K562 (cell line): ENCODE measurements at regions not wholly inside any gene's neighbourhood (a gene's known extent, or its start where the extent isn't known, plus 50 kb on each side); places are given as distances from the start of the nearest gene placed in this dataset.

Experiments used
- ATAC-seq: fragments of 200-7000 bp; cut with Tn5 transposase; 3 replicates; pipeline ENCODE4 v1.9.1; 2020; ENCODE audit warnings: moderate library complexity
- BruUV-seq: library from RNA; stranded (reverse); fragments of 400-500 nt; replicated peaks from 2 replicates; lab custom pipeline; 2021; lab: Mats Ljungman, UMichigan
- CTCF ChIA-PET: fragments of 300-600 bp; formaldehyde crosslinking; extraction: SDS; loops from one replicate; lab custom pipeline; 2021; ENCODE audit warnings: low intra/inter-chr PET ratio; lab: Yijun Ruan, JAX
- POLR2A ChIA-PET: fragments of 300-600, 350-650 bp; sonication (Branson Sonifier 250); formaldehyde crosslinking; extraction: SDS; loops from one replicate; lab custom pipeline; 2021; ENCODE audit warnings: antibody characterized with exemption, inconsistent platforms; lab: Yijun Ruan, JAX
- DNase-seq, 4 experiments: peaks; one replicate each; pipeline versions ENCODE4 v3.0.0 to v3.0.0-alpha.2; 2011 to 2018; ENCODE audit warnings: low spot score in 3 of 4, mixed read lengths in 3 of 4; ENCODE audit errors: extremely low read depth in 1 of 4
- FAIRE-seq: peaks from 2 replicates; lab custom pipeline; 2011; peaks lifted over from hg19 to GRCh38; lab: Jason Lieb, UNC
- H2AFZ ChIP-seq: 2 replicates; pipeline ENCODE4 v1.6.0; 2011; ENCODE audit warnings: low read depth, low read length, control low read depth, inconsistent platforms
- H3K27ac ChIP-seq: fragments of 200-600 bp; 3 replicates; pipeline ENCODE4 v1.8.0; 2011; ENCODE audit warnings: low read depth, mild to moderate bottlenecking, control low read depth, inconsistent platforms, low read length, moderate library complexity, mixed read lengths; ENCODE audit errors: extremely low read depth
- H3K27me3 ChIP-seq, 2 experiments: fragments of 300-600 bp in 1 of 2; 2 replicates in 1 of 2; 3 replicates in 1 of 2; pipeline versions ENCODE4 v1.6.0 to v1.8.0; 2011; ENCODE audit warnings: inconsistent platforms in 2 of 2, low read length in 2 of 2, mild to moderate bottlenecking in 1 of 2, mixed read lengths in 1 of 2, moderate library complexity in 1 of 2; ENCODE audit not compliant: control insufficient read depth in 2 of 2, insufficient read depth in 2 of 2
- H3K36me3 ChIP-seq: fragments of 300-600 bp; 3 replicates; pipeline ENCODE4 v1.8.0; 2011; ENCODE audit warnings: mild to moderate bottlenecking, low read length, inconsistent platforms; ENCODE audit not compliant: control insufficient read depth, insufficient read depth
- H3K4me1 ChIP-seq, 2 experiments: fragments of 200-600 bp in 1 of 2; replicated peaks in 1 of 2; 2 replicates in 1 of 2; 3 replicates in 1 of 2; pipeline versions ENCODE4 v1.5.1 to v1.8.0; 2011; ENCODE audit warnings: inconsistent platforms in 2 of 2, low read length in 2 of 2, mild to moderate bottlenecking in 1 of 2, mixed read lengths in 1 of 2, moderate library complexity in 1 of 2; ENCODE audit not compliant: control insufficient read depth in 2 of 2, insufficient read depth in 2 of 2
- H3K4me2 ChIP-seq: 2 replicates; pipeline ENCODE4 v1.6.1; 2011; ENCODE audit warnings: low read length, control low read depth, inconsistent platforms, mixed read lengths; ENCODE audit not compliant: insufficient read depth
- H3K4me3 ChIP-seq: fragments of 200-600 bp; sonication (generic), shearing (Covaris generic); 2 replicates; pipeline ENCODE4 v1.5.1; 2016; ENCODE audit warnings: control low read depth, inconsistent platforms
- H3K79me2 ChIP-seq: fragments of 200-600 bp; 3 replicates; pipeline ENCODE4 v1.8.0; 2011; ENCODE audit warnings: low read length, inconsistent platforms; ENCODE audit not compliant: control insufficient read depth, insufficient read depth
- H3K9ac ChIP-seq, 2 experiments: 2 replicates each; pipeline versions ENCODE4 v1.6.0 to v1.6.1; 2011; ENCODE audit warnings: low read depth in 2 of 2, low read length in 2 of 2, control low read depth in 1 of 2, inconsistent platforms in 1 of 2, mild to moderate bottlenecking in 1 of 2, mixed read lengths in 1 of 2; ENCODE audit not compliant: insufficient read depth in 1 of 2
- H3K9me1 ChIP-seq: one replicate; pipeline ENCODE4 v1.6.0; 2011; ENCODE audit warnings: inconsistent platforms, mild to moderate bottlenecking, low read length, moderate library complexity; ENCODE audit not compliant: control insufficient read depth, insufficient read depth
- H3K9me3 ChIP-seq: replicated peaks from 2 replicates; pipeline ENCODE4 v1.5.1; 2011; ENCODE audit warnings: low read depth, low read length, inconsistent platforms; ENCODE audit not compliant: control insufficient read depth, insufficient read depth
- H4K20me1 ChIP-seq: replicated peaks from 2 replicates; pipeline ENCODE4 v1.6.1; 2011; ENCODE audit warnings: low read length, inconsistent platforms, mixed read lengths; ENCODE audit not compliant: control insufficient read depth, insufficient read depth
- HDAC8 ChIP-seq: fragments of 450-650 bp; IDR thresholded peaks from 2 replicates; pipeline ENCODE4 v1.6.1; 2016; ENCODE audit warnings: mild to moderate bottlenecking, missing genetic modification characterization, moderate library complexity, missing compliant biosample characterization
- TFAP4 ChIP-seq: sonication (generic); formaldehyde crosslinking; IDR thresholded peaks from 2 replicates; pipeline ENCODE4 v1.8.0; 2022; ENCODE audit warnings: missing genetic modification reagents, mild to moderate bottlenecking, moderate library complexity, borderline replicate concordance
- ZNF121 ChIP-seq: sonication (generic); formaldehyde crosslinking; conservative IDR thresholded peaks from 2 replicates; pipeline ENCODE4 v1.8.0; 2022; ENCODE audit warnings: missing genetic modification reagents
- ZNF609 ChIP-seq: sonication (generic); formaldehyde crosslinking; IDR thresholded peaks from 2 replicates; pipeline ENCODE4 v1.8.1; 2023; ENCODE audit warnings: missing genetic modification reagents, mild to moderate bottlenecking, borderline replicate concordance
- ZNF740 ChIP-seq, 3 experiments: fragments of 200-800 bp in 1 of 3; sonication (Bioruptor generic) in 1 of 3; sonication (generic) in 1 of 3; formaldehyde crosslinking in 1 of 3; IDR thresholded peaks; 2 replicates each; pipeline versions ENCODE4 v1.6.1 to v1.8.0; 2016 to 2022; ENCODE audit warnings: mild to moderate bottlenecking in 2 of 3, missing compliant biosample characterization in 2 of 3, missing genetic modification characterization in 2 of 3, missing genetic modification reagents in 1 of 3
- WGBS: fragments of 100-300 bp; shearing (Covaris generic); methylation state at CpG from one replicate; pipeline ENCODE4 v1.1.6; 2016; ENCODE audit warnings: low coverage, mixed read lengths; ENCODE audit not compliant: insufficient coverage; ENCODE audit errors: missing lambda C conversion rate; 5-methylcytosine and 5-hydroxymethylcytosine counted together
- in situ Hi-C: fragments of 300-500 bp; cut with MboI; formaldehyde crosslinking; loops from 4 replicates; pipeline ENCODE4 v1.15.0; 2018; ENCODE audit warnings: inconsistent platforms, mixed read lengths
- intact Hi-C: fragments of 100-400 bp; cut with micrococcal nuclease; formaldehyde crosslinking; loops from 2 replicates; pipeline ENCODE4 v1.14.2; 2022

GRCh38 chr18:7358989-7359726, 128.3 kb downstream of the LRRC30 start:
- no TSS peak for BruUV-seq
- in situ Hi-C loops, result no loop called here
- Histone ChIP-seq H3K4me3 (no peak overlapping the region), H3K9me3 (no peaks in the 10 kb centered on the region), H3K27me3 (no peaks in the 10 kb centered on the region)
- no peak for TF ChIP-seq TFAP4 (CRISPR knock-in tag)
- TF ChIP-seq, all 486 proteins: peak for 0
- no peaks in the 10 kb centered on the region for H4K20me1 ChIP-seq
- no peak for ATAC-seq
- no peak overlapping the region for H2AFZ ChIP-seq
- FAIRE-seq, result no peak
- H3K36me3 ChIP-seq, result no peaks in the 10 kb centered on the region
- no peak overlapping the region for H3K27ac ChIP-seq
- H3K9ac ChIP-seq, result no peak overlapping the region
- 1% methylated on average over 8 of the region's 8 CpGs for WGBS
- DNase-seq, result no peak
- H3K4me1 ChIP-seq, result no peaks in the 10 kb centered on the region
- POLR2A ChIA-PET, result interaction anchor here (0.6 kb wide), 1 partner anchor 93 kb away, joined by 3 read pairs; no protein-coding TSS in a partner anchor
- no peaks in the 10 kb centered on the region for H3K9me1 ChIP-seq
- H3K4me2 ChIP-seq, result no peak overlapping the region
- CTCF ChIA-PET, result no interaction called here
- intact Hi-C loops, result no loop called here
- H3K79me2 ChIP-seq, result no peaks in the 10 kb centered on the region

GRCh38 chr18:7360606-7361170, 129.8 kb downstream of the LRRC30 start:
- Histone ChIP-seq H3K9ac (no peak overlapping the region), H3K36me3 (no peaks in the 10 kb centered on the region), H3K9me1 (no peaks in the 10 kb centered on the region)
- BruUV-seq, result no TSS peak
- in situ Hi-C loops, result no loop called here
- no peak for TF ChIP-seq ZNF121
- TF ChIP-seq ZNF609 (CRISPR knock-in tag), result no peak
- TF ChIP-seq HDAC8 (tag), result no peak
- no peak for TF ChIP-seq ZNF740 (CRISPR knock-in tag; IDR thresholded peaks at IDR 0.05)
- TF ChIP-seq ZNF740 (tag; IDR thresholded peaks at IDR 0.05), result no peak
- TF ChIP-seq, all 486 proteins: peak for 0
- Histone ChIP-seq H4K20me1 (no peaks in the 10 kb centered on the region), H3K9me3 (no peaks in the 10 kb centered on the region), H3K4me2 (no peak overlapping the region), H3K79me2 (no peaks in the 10 kb centered on the region), H3K27ac (no peak overlapping the region), H3K4me3 (no peak overlapping the region), H3K27me3 (no peaks in the 10 kb centered on the region), H2AFZ (no peak overlapping the region), H3K4me1 (no peaks in the 10 kb centered on the region)
- ChIA-PET CTCF (no interaction called here), POLR2A (no interaction called here)
- under 1% methylated on average over 16 of the region's 23 CpGs for WGBS
- intact Hi-C loops, result no loop called here
- FAIRE-seq (no peak), DNase-seq (no peak), ATAC-seq (no peak)
